H9 (cell line): ENCODE measurements at regions not wholly inside any gene's neighbourhood (a gene's known extent, or its start where the extent isn't known, plus 50 kb on each side); places are given as distances from the start of the nearest gene placed in this dataset.

Experiments used
- DNase-seq: peaks from one replicate; pipeline ENCODE4 v3.0.0-alpha.2; 2017
- H2AFZ ChIP-seq: one replicate; pipeline ENCODE4 v1.6.1; 2013; ENCODE audit warnings: mild to moderate bottlenecking, low read length, control low read depth, moderate library complexity
- H2AK5ac ChIP-seq: 2 replicates; pipeline ENCODE4 v1.6.1; 2013; ENCODE audit warnings: low read length, control low read depth, mixed read lengths; ENCODE audit not compliant: insufficient read length
- H2BK120ac ChIP-seq: one replicate; pipeline ENCODE4 v1.6.1; 2013; ENCODE audit warnings: low read depth, mild to moderate bottlenecking, low read length, control low read depth, inconsistent platforms; ENCODE audit not compliant: poor library complexity, severe bottlenecking
- H2BK12ac ChIP-seq: 2 replicates; pipeline ENCODE4 v1.6.1; 2013; ENCODE audit warnings: low read length, control low read depth, mixed read lengths, low read depth; ENCODE audit not compliant: insufficient read length
- H2BK15ac ChIP-seq: 2 replicates; pipeline ENCODE4 v1.6.1; 2013; ENCODE audit warnings: low read depth, low read length, control low read depth
- H2BK20ac ChIP-seq: one replicate; pipeline ENCODE4 v1.6.1; 2013; ENCODE audit warnings: low read depth, mild to moderate bottlenecking, low read length, control low read depth, inconsistent platforms; ENCODE audit not compliant: poor library complexity, severe bottlenecking
- H2BK5ac ChIP-seq: 2 replicates; pipeline ENCODE4 v1.6.1; 2013; ENCODE audit warnings: low read length, control low read depth, mixed read lengths; ENCODE audit not compliant: insufficient read length
- H3K14ac ChIP-seq: 2 replicates; pipeline ENCODE4 v1.6.1; 2013; ENCODE audit warnings: low read length, control low read depth; ENCODE audit not compliant: insufficient read depth
- H3K18ac ChIP-seq: 2 replicates; pipeline ENCODE4 v1.6.1; 2013; ENCODE audit warnings: low read depth, mild to moderate bottlenecking, mixed read lengths, low read length, control low read depth; ENCODE audit not compliant: insufficient read length
- H3K23ac ChIP-seq: 2 replicates; pipeline ENCODE4 v1.6.1; 2013; ENCODE audit warnings: low read length, control low read depth, mixed read lengths, low read depth; ENCODE audit not compliant: insufficient read length
- H3K23me2 ChIP-seq: 2 replicates; pipeline ENCODE4 v1.6.1; 2013; ENCODE audit warnings: low read depth, mild to moderate bottlenecking, mixed read lengths, low read length, control low read depth; ENCODE audit not compliant: insufficient read length, poor library complexity, severe bottlenecking
- H3K27ac ChIP-seq: 2 replicates; pipeline ENCODE4 v1.5.1; 2013; ENCODE audit warnings: low read length, control low read depth, mixed read lengths, low read depth; ENCODE audit not compliant: insufficient read length
- H3K27me3 ChIP-seq: 2 replicates; pipeline ENCODE4 v1.6.1; 2013; ENCODE audit warnings: low read length, control low read depth, inconsistent platforms; ENCODE audit not compliant: insufficient read depth
- H3K4ac ChIP-seq: 2 replicates; pipeline ENCODE4 v1.6.1; 2013; ENCODE audit warnings: low read depth, mild to moderate bottlenecking, control low read depth, inconsistent platforms, low read length, moderate library complexity
- H3K4me1 ChIP-seq: 2 replicates; pipeline ENCODE4 v1.6.1; 2013; ENCODE audit warnings: low read length, control low read depth, inconsistent platforms; ENCODE audit not compliant: insufficient read depth
- H3K4me2 ChIP-seq: 2 replicates; pipeline ENCODE4 v1.6.1; 2013; ENCODE audit warnings: low read length, control low read depth, mixed read lengths; ENCODE audit not compliant: insufficient read length, insufficient read depth
- H3K56ac ChIP-seq: 2 replicates; pipeline ENCODE4 v1.6.1; 2013; ENCODE audit warnings: low read depth, mild to moderate bottlenecking, mixed read lengths, low read length, control low read depth; ENCODE audit not compliant: insufficient read length
- H3K79me1 ChIP-seq: 2 replicates; pipeline ENCODE4 v1.6.1; 2013; ENCODE audit warnings: low read depth, mild to moderate bottlenecking, moderate library complexity, low read length, control low read depth, inconsistent platforms; ENCODE audit not compliant: insufficient read depth, poor library complexity, severe bottlenecking
- H3K79me2 ChIP-seq: 2 replicates; pipeline ENCODE4 v1.6.1; 2013; ENCODE audit warnings: low read length, control low read depth, inconsistent platforms; ENCODE audit not compliant: insufficient read depth
- H3K9ac ChIP-seq: 2 replicates; pipeline ENCODE4 v1.6.1; 2013; ENCODE audit warnings: low read length, control low read depth, mixed read lengths; ENCODE audit not compliant: insufficient read length; ENCODE audit errors: extremely low read depth
- H3K9me3 ChIP-seq: one replicate; pipeline ENCODE4 v1.6.1; 2013; ENCODE audit warnings: low read depth, low read length, inconsistent platforms; ENCODE audit not compliant: control insufficient read depth
- H3T11ph ChIP-seq: one replicate; pipeline ENCODE4 v1.6.1; 2013; ENCODE audit warnings: mild to moderate bottlenecking, low read length, control low read depth, inconsistent platforms
- H4K20me1 ChIP-seq: one replicate; pipeline ENCODE4 v1.6.1; 2013; ENCODE audit not compliant: control insufficient read depth, insufficient read length, insufficient read depth
- H4K5ac ChIP-seq: 2 replicates; pipeline ENCODE4 v1.6.1; 2013; ENCODE audit warnings: low read depth, mild to moderate bottlenecking, mixed read lengths, low read length, control low read depth; ENCODE audit not compliant: insufficient read length
- H4K8ac ChIP-seq: replicated peaks from 2 replicates; pipeline ENCODE4 v1.6.1; 2013; ENCODE audit warnings: low read length, control low read depth, mixed read lengths, low read depth; ENCODE audit not compliant: insufficient read length
- H4K91ac ChIP-seq: 2 replicates; pipeline ENCODE4 v1.6.1; 2013; ENCODE audit warnings: low read depth, mild to moderate bottlenecking, moderate library complexity, mixed read lengths, low read length, control low read depth; ENCODE audit not compliant: insufficient read length
- H3K27ac Mint-ChIP-seq, 3 experiments: 2 replicates in 2 of 3; 3 replicates in 1 of 3; pipeline ENCODE4 v1.8.0; 2020 to 2021; ENCODE audit warnings: mixed read lengths in 3 of 3, mild to moderate bottlenecking in 1 of 3, moderate library complexity in 1 of 3
- H3K27me3 Mint-ChIP-seq: 2 replicates; pipeline ENCODE4 v1.8.0; 2021; ENCODE audit warnings: low read depth, mild to moderate bottlenecking, moderate library complexity, mixed read lengths
- H3K36me3 Mint-ChIP-seq, 3 experiments: 2 replicates in 2 of 3; 3 replicates in 1 of 3; pipeline ENCODE4 v1.8.0; 2020 to 2021; ENCODE audit warnings: low read depth in 3 of 3, mixed read lengths in 3 of 3; ENCODE audit not compliant: insufficient read depth in 1 of 3
- H3K4me1 Mint-ChIP-seq, 2 experiments: 2 replicates each; pipeline ENCODE4 v1.8.0; 2020; ENCODE audit warnings: mixed read lengths in 2 of 2
- H3K4me3 Mint-ChIP-seq, 2 experiments: 2 replicates in 1 of 2; 3 replicates in 1 of 2; pipeline ENCODE4 v1.8.0; 2020 to 2021; ENCODE audit warnings: mild to moderate bottlenecking in 2 of 2, mixed read lengths in 2 of 2, moderate library complexity in 1 of 2
- H3K9me3 Mint-ChIP-seq, 2 experiments: 2 replicates in 1 of 2; 3 replicates in 1 of 2; pipeline ENCODE4 v1.8.0; 2020; ENCODE audit warnings: mild to moderate bottlenecking in 2 of 2, mixed read lengths in 2 of 2, moderate library complexity in 1 of 2
- WGBS: extraction: QIAGEN DNeasy Blood & Tissue Kit; methylation state at CpG from one replicate; pipeline ENCODE4 v1.1.7; 2013; ENCODE audit warnings: missing lambda C conversion rate, low lambda C conversion rate, mixed read lengths; ENCODE audit not compliant: insufficient read length; ENCODE audit errors: extremely low coverage; 5-methylcytosine and 5-hydroxymethylcytosine counted together
- TF ChIP-seq, protein P1 (sequence below): fragments of 200-600 bp; sonication (generic); conservative IDR thresholded peaks from 3 replicates; pipeline ENCODE4 v1.8.0; 2021; ENCODE audit warnings: antibody characterized with exemption, mild to moderate bottlenecking

DNA sequence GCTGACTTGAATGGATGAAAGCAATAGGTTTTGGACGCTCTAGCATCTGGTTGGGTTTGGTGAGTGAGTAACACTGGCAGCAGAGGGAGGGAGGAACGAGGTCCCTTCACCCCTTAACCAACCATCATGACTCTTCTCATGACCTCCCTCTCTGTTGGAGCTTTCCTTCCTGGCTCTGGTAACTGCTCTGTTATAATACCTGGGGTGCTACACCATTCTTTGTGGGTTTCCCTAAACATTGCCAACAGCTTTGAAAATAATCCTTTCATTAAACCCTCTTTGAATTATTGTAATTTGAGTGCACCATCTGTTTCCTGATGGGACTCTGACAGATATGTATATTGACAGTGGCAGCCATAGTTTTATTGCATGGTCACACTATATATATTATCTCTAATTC lies 146.2 kb upstream of the PTPRG start:
- H3K9me3 ChIP-seq: no peaks in the 10 kb centered on the region
- no peak overlapping the region for H4K91ac ChIP-seq
- no peak overlapping the region for H2BK120ac ChIP-seq
- H2BK12ac ChIP-seq: no peak overlapping the region
- no peak overlapping the region for H2BK20ac ChIP-seq
- H3K27me3 ChIP-seq: no peaks in the 10 kb centered on the region
- H3K4me3 Mint-ChIP-seq: no peak overlapping the region
- H3K18ac ChIP-seq: no peak overlapping the region
- no CpG with 5 or more reads among the region's 2 CpGs for WGBS
- no peaks in the 10 kb centered on the region for H3K79me1 ChIP-seq
- no peak overlapping the region for H3K56ac ChIP-seq
- no peak overlapping the region for H4K5ac ChIP-seq
- H3K27ac ChIP-seq: no peak overlapping the region
- no peak for DNase-seq
- no peak overlapping the region for H3K9ac ChIP-seq
- no peak overlapping the region for H3K4me2 ChIP-seq
- H4K20me1 ChIP-seq: no peaks in the 10 kb centered on the region
- no peak overlapping the region for H4K8ac ChIP-seq
- no peak overlapping the region for H2BK5ac ChIP-seq
- H3K23me2 ChIP-seq: no peaks in the 10 kb centered on the region
- no peak overlapping the region for H3K23ac ChIP-seq
- H2AFZ ChIP-seq: no peak overlapping the region
- no peak overlapping the region for H3K4ac ChIP-seq
- peaks cover 0 to 2% (median 0%) of the 10 kb centered on the region in 3 experiments; a peak in 1 of 7 replicates for H3K36me3 Mint-ChIP-seq
- no peak overlapping the region for H3K27ac Mint-ChIP-seq
- TF ChIP-seq, protein P1, sequence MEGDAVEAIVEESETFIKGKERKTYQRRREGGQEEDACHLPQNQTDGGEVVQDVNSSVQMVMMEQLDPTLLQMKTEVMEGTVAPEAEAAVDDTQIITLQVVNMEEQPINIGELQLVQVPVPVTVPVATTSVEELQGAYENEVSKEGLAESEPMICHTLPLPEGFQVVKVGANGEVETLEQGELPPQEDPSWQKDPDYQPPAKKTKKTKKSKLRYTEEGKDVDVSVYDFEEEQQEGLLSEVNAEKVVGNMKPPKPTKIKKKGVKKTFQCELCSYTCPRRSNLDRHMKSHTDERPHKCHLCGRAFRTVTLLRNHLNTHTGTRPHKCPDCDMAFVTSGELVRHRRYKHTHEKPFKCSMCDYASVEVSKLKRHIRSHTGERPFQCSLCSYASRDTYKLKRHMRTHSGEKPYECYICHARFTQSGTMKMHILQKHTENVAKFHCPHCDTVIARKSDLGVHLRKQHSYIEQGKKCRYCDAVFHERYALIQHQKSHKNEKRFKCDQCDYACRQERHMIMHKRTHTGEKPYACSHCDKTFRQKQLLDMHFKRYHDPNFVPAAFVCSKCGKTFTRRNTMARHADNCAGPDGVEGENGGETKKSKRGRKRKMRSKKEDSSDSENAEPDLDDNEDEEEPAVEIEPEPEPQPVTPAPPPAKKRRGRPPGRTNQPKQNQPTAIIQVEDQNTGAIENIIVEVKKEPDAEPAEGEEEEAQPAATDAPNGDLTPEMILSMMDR: no peak
- H2BK15ac ChIP-seq: no peak overlapping the region
- H3T11ph ChIP-seq: no peak overlapping the region
- no peak overlapping the region for H3K14ac ChIP-seq
- no peaks in the 10 kb centered on the region; a peak in 1 of 5 replicates for H3K9me3 Mint-ChIP-seq
- H3K27me3 Mint-ChIP-seq: no peaks in the 10 kb centered on the region; the same call in 1 of the 2 replicates
- no peaks in the 10 kb centered on the region for H3K79me2 ChIP-seq
- no peaks in the 10 kb centered on the region for H3K4me1 ChIP-seq
- H2AK5ac ChIP-seq: no peak overlapping the region
- H3K4me1 Mint-ChIP-seq: peaks cover 0 to 5% of the 10 kb centered on the region in 2 experiments; a peak in 2 of 4 replicates
